HEK293T (cell line): ENCODE measurements at regions not wholly inside any gene's neighbourhood (a gene's known extent, or its start where the extent isn't known, plus 50 kb on each side); places are given as distances from the start of the nearest gene placed in this dataset.

Experiments
- CTCF ChIA-PET: fragments of 350-600 bp; formaldehyde crosslinking; extraction: SDS; loops from one replicate; lab custom pipeline; 2021; ENCODE audit warnings: antibody characterized with exemption, inconsistent platforms; lab: Yijun Ruan, JAX
- POLR2A ChIA-PET: fragments of 350-600 bp; formaldehyde crosslinking; extraction: SDS; loops from one replicate; lab custom pipeline; 2020; ENCODE audit warnings: antibody characterized with exemption, inconsistent platforms; lab: Yijun Ruan, JAX
- DNase-seq: peaks from one replicate; pipeline ENCODE4 v3.0.0; 2012; ENCODE audit warnings: mixed read lengths; ENCODE audit errors: extremely low spot score
- ARNT ChIP-seq: fragments of 450-650 bp; IDR thresholded peaks from 2 replicates; pipeline ENCODE4 v1.6.1; 2017; ENCODE audit warnings: mild to moderate bottlenecking
- BHLHE40 ChIP-seq: fragments of 450-650 bp; IDR thresholded peaks from 2 replicates; pipeline ENCODE4 v1.6.1; 2016; ENCODE audit warnings: mild to moderate bottlenecking, moderate library complexity, borderline replicate concordance
- CTBP1 ChIP-seq: fragments of 450-650 bp; IDR thresholded peaks from 2 replicates; pipeline ENCODE4 v1.6.1; 2016; ENCODE audit warnings: borderline replicate concordance
- ELF4 ChIP-seq: fragments of 450-650 bp; IDR thresholded peaks from 2 replicates; pipeline ENCODE4 v1.6.1; 2017; ENCODE audit warnings: antibody characterized with exemption
- FOXA1 ChIP-seq: fragments of 450-650 bp; IDR thresholded peaks from 2 replicates; pipeline ENCODE4 v1.6.1; 2016; ENCODE audit warnings: mild to moderate bottlenecking
- FOXK2 ChIP-seq: fragments of 450-650 bp; IDR thresholded peaks from 2 replicates; pipeline ENCODE4 v1.6.1; 2016; ENCODE audit warnings: mild to moderate bottlenecking
- FOXM1 ChIP-seq: fragments of 450-650 bp; IDR thresholded peaks from 2 replicates; pipeline ENCODE4 v1.6.1; 2017; ENCODE audit warnings: mild to moderate bottlenecking, borderline replicate concordance
- HDGF ChIP-seq: fragments of 450-650 bp; IDR thresholded peaks from 2 replicates; pipeline ENCODE4 v1.6.1; 2017; ENCODE audit warnings: antibody characterized with exemption, borderline replicate concordance
- L3MBTL2 ChIP-seq: fragments of 450-650 bp; conservative IDR thresholded peaks from 2 replicates; pipeline ENCODE4 v1.6.1; 2016; ENCODE audit warnings: mild to moderate bottlenecking
- LEF1 ChIP-seq: fragments of 450-650 bp; IDR thresholded peaks from 2 replicates; pipeline ENCODE4 v1.6.1; 2017; ENCODE audit warnings: mild to moderate bottlenecking, borderline replicate concordance
- NFRKB ChIP-seq: fragments of 450-650 bp; IDR thresholded peaks from 2 replicates; pipeline ENCODE4 v1.6.1; 2016; ENCODE audit warnings: mild to moderate bottlenecking, moderate library complexity
- PKNOX1 ChIP-seq: fragments of 450-650 bp; IDR thresholded peaks from 2 replicates; pipeline ENCODE4 v1.6.1; 2016
- SP1 ChIP-seq: fragments of 450-650 bp; IDR thresholded peaks from 2 replicates; pipeline ENCODE4 v1.6.1; 2017
- SUZ12 ChIP-seq: fragments of 450-650 bp; IDR thresholded peaks from 2 replicates; pipeline ENCODE4 v1.6.1; 2016; ENCODE audit warnings: mild to moderate bottlenecking
- TARDBP ChIP-seq: fragments of 450-650 bp; IDR thresholded peaks from 2 replicates; pipeline ENCODE4 v1.6.1; 2016
- ZNF384 ChIP-seq: fragments of 450-650 bp; IDR thresholded peaks from 2 replicates; pipeline ENCODE4 v1.6.1; 2016

DNA sequence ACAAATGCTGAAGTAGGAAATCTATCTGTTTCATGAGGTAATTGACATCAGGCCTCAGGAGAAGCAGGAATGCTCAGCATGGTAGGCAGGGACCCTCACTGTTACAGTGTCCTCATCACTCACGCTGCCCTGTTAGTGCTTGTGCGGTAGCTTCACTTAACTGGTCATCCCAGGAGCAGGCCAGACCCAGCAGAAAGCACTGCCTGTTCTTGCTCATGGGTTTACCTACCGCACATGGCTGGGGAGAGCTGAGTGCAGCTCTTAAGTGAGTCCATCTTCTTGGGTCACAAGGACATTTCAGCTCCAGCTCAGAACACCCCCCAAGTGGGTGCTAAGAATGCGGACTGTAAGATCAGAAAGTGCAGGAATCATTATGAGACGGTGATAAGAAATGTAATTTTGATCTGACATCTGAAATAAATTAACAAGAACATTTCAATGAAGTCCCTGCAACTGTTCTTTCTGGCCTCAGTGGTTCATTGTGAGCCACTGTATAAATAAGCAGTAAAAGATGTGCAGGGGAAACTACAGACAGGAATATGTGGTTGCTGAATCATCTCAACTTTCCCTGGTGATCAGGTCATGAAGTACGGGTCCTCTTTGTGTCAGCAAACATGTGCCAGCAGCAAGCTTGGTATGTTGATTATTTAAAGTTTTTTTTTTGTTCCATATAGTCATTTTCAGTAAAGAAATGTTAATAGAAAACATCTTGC, 757.7 kb upstream of the TMEM132C start:
- TF ChIP-seq L3MBTL2 (no peak), TARDBP (no peak), ELF4 (no peak), NFRKB (no peak), ARNT (no peak), LEF1 (no peak), BHLHE40 (no peak), FOXA1 (no peak), PKNOX1 (no peak), FOXM1 (no peak), CTBP1 (no peak), SUZ12 (no peak), HDGF (no peak), SP1 (no peak)
- no peak for DNase-seq
- ChIA-PET CTCF (no interaction called here), POLR2A (no interaction called here)

GRCh38 chr12:127515941-127516340, 751.0 kb upstream of the TMEM132C start:
- no peak for DNase-seq
- TF ChIP-seq ZNF384 (no peak), FOXK2 (no peak), LEF1 (no peak), ELF4 (no peak), FOXA1 (no peak), L3MBTL2 (no peak), SUZ12 (no peak), TARDBP (no peak), BHLHE40 (no peak), NFRKB (no peak), ARNT (no peak), HDGF (no peak), CTBP1 (no peak)
- ChIA-PET POLR2A (no interaction called here), CTCF (no interaction called here)

- DNase-seq: no peak
- ChIA-PET CTCF (no interaction called here), POLR2A (no interaction called here)
- TF ChIP-seq LEF1 (no peak), NFRKB (no peak), SUZ12 (no peak), HDGF (no peak), ELF4 (no peak), CTBP1 (no peak), BHLHE40 (no peak), FOXA1 (no peak), PKNOX1 (no peak), SP1 (no peak), L3MBTL2 (no peak), FOXK2 (no peak), FOXM1 (no peak), ZNF384 (no peak)
Observed at GRCh38 chr12:127516467-127516866, 750.5 kb upstream of the TMEM132C start.

- no peak for DNase-seq
- no peak for TF ChIP-seq ELF4
- no peak for TF ChIP-seq ZNF384
- no peak for TF ChIP-seq L3MBTL2
- TF ChIP-seq FOXA1: no peak
- no peak for TF ChIP-seq FOXK2
- no peak for TF ChIP-seq FOXM1
- TF ChIP-seq NFRKB: no peak
- TF ChIP-seq ARNT: no peak
- no peak for TF ChIP-seq PKNOX1
- TF ChIP-seq SUZ12: no peak
- TF ChIP-seq CTBP1: no peak
- TF ChIP-seq TARDBP: no peak
- CTCF ChIA-PET: no interaction called here
- POLR2A ChIA-PET: no interaction called here
Observed at GRCh38 chr12:127519779-127520178, 747.2 kb upstream of the TMEM132C start.

- ChIA-PET CTCF (no interaction called here), POLR2A (no interaction called here)
- DNase-seq: no peak
- TF ChIP-seq NFRKB (no peak), ELF4 (no peak), HDGF (no peak), FOXK2 (no peak), ARNT (no peak)
Observed at GRCh38 chr12:127526925-127527324, 740.0 kb upstream of the TMEM132C start.

DNA sequence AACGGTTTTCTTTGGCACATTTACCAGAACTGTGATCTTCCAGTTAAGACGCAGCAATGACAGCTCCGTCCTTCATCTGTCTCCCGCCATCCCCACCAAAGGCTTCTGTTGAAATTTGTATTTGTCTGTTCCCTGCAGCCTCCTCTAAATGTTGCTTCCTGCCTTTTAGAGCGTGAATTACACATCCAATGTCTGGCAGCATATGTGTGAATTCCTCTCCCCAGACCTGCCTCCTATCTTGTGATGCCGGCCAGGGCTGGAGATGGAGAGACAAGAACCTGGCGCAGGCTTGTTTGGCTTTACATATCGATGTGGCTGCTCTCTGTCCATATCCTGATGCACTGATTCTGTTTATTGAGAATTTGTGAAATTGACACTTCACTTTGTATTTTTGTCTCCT, 738.4 kb upstream of the TMEM132C start:
- CTCF ChIA-PET: no interaction called here
- DNase-seq: no peak
- POLR2A ChIA-PET: no interaction called here
- TF ChIP-seq FOXA1 (no peak), NFRKB (no peak), ARNT (no peak), LEF1 (no peak), L3MBTL2 (no peak), HDGF (no peak)

DNA sequence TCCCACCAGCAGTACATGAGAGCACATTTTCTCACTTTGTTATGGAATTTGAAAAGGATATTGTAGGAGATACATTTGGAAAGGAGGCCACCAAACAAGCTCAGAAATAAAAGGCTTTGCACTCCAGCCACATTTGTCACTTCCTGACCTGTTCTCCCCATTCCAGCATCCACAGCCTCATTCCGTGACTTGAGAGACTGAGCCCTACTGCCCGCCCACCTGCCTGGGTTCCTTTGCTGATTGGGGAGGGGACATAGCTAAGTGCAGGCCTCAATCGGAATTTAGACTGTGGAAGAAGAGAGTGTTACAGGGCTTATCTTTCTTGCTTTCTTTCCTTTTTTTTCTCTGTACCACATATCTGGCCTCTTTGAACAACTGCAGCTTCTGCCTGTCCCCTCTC, 735.4 kb upstream of the TMEM132C start:
- TF ChIP-seq SUZ12: no peak
- no peak for TF ChIP-seq ARNT
- TF ChIP-seq LEF1: no peak
- TF ChIP-seq ELF4: no peak
- ChIA-PET POLR2A (no interaction called here), CTCF (no interaction called here)
- no peak for DNase-seq
